ENCODE measurements at regions not wholly inside any gene's neighbourhood (a gene's known extent, or its start where the extent isn't known, plus 50 kb on each side); places are given as distances from the start of the nearest gene placed in this dataset.
A peak's percentile ranks its signal among the peaks of the same experiment; 100 is the strongest.

DNA sequence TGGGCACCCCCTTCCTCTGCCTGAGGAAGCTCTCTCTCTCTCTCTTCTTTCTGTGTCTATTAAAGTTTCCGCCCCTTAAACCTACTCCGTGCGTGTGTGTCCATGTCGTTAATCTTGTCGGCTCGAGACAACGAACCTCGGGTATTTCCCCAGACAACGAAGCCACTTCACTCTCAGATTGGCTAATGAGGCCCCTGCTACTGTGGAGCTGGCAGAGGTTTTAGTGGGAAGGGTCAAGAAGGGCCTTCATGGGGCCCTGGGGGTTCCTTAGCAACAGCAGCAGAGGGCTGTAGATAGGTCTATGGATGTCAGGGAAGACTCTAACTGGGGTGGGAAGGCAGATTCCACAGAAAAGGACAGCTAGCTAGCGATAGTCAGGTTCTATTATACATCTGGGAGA, 239.8 kb upstream of the RAB4A start:
- DNase-seq (ENCODE audit: low read depth in 2 of 2) = no peak

DNA sequence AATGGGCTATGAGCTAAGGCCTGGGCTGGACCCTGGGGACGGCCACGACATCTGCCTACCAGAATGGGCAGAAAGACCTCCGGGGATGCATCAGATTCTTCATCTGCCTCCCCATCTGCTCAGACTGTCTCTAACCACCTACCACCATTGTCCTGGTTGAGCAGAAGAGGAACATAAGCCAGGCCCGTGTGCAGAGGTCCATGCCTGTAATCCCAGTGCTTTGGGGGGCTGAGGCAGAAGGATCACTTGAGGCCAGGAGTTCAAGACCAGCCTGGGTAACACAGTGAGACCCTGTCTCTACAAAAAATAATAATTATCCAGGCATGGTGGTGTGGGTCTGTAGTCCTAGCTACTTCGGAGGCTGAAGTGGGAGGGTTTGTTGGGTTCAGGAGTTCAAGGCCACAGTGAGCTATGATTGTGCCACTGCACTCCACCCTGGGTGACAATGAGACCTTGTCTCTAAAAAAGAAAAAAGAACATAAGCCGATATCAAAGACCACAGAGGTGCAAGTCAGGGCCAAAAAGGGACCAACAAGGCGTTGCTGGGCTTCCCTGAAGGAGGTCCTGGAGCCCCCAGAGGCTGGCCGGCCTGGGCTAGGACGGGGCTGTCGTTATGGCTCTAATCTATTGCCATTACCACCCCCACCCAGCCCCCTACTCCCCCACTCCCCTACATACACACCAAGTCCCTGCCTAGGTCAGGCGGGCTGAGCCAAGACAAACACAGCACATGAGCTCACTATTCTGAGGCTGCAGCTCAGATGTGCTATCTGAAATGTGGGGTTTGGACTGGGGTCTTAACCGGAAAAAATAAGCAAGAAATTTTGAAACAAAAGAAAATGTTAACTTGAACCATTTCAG, 239.2 kb upstream of the RAB4A start:
- no peak for DNase-seq (ENCODE audit: low read depth in 2 of 2)

DNA sequence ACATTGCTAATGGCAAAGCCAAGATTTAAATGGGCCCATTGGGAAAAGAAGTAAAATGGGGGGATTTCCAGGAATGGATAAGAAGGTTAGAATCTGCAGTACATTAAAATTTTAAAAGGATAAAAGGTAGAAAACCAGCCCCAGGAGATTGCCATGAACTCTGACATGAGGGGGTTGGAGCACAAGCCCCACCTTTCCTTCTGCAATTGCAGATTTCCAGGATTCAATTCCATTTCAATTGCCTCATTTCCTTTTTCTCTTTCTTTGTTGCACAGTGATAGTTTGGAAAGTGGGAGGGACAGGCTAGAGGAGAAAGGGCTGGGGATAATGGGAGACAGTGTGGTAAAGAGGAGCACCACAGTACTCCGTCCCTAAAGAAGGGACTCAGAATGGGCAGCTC, 238.5 kb upstream of the RAB4A start:
- DNase-seq (ENCODE audit: low read depth in 2 of 2) = no peak

DNA sequence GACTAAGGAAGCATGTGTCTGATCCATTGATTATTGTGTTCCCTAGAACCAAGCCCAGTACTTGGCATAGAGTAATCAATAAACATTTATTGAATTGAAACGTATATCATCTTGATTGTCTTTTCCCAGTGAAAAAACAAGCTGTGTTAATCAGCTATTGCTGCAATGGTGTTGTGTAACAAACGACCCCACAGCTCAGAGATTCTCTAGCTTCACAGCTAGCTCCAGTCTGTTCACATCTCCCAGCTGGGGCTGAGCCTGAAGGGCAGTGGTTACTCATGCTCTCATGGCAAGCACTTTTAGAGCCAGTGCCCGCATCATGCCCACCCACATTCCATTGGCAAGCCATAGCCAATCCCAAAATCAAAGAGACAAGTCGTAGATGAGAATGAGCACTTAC, 237.4 kb upstream of the RAB4A start:
- DNase-seq (ENCODE audit: low read depth in 2 of 2) = no peak

DNA sequence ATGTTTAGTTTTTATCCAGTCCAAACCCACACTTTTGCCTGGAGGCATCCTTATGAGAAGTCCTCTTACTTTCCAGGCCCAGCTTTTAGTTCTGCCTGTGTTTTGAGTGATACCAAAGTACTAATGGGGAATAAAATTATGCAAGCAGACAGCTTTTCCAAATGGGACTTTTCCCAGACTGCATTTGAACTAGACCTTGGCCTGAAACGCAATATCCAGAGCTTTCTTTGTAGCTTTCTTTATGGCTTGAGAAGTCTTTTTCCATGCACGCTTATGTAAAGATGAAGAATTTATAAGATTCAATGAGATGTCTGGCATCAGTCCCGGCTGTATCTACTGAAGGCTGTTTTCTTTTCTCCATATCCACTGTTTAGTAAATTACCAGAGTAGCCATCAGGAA, 236.6 kb upstream of the RAB4A start:
- DNase-seq (ENCODE audit: low read depth in 2 of 2) = no peak

DNA sequence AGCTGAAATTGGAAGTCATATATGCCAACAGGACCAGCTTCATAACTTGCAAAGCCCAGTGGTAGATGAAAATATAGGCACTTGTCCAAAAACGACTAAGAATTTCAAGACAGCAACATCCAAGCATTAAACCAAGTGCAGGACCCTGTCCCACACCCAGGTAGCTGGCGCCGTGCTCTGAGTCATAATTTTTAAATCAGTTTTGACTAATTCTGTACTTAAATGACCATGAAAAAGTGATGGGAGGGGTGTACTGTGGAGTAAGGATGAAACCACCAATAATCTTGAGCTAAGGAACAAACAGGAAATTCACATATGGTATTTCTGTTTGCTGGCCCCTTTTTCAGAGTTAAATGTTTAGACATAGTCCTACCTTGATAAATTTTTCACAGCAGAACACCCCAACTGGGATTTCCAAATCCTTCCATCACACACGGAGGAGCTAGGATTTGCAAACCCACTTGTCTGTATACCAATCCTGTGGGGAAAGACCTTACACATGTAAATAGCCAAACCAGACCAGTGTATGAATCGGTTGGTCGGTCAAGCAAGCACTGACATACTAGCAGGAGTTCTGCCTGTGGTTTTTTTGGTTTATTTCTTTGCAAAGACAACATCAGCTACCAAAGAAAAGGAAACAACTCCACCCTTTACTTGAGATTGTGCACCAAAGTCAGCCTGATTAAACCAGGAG, 235.7 kb upstream of the RAB4A start:
- DNase-seq (ENCODE audit: low read depth in 2 of 2) = no peak

DNA sequence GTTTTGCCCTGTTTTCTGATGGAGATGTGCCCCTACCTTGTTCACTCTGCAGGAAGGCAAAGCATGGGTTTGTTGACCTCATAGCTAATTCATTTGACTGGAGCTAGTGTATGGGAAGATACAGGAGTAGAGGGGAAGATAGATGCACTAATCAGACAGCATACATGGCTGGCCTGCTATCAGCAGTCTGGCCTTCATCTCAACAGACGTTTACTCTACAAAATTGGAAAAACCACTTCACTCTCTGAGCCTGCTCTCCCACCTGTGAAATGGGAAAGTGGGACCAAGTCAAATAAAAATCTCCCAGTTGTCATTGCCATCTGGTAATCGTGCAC, 235.2 kb upstream of the RAB4A start:
- DNase-seq (ENCODE audit: low read depth in 2 of 2) = no peak

DNA sequence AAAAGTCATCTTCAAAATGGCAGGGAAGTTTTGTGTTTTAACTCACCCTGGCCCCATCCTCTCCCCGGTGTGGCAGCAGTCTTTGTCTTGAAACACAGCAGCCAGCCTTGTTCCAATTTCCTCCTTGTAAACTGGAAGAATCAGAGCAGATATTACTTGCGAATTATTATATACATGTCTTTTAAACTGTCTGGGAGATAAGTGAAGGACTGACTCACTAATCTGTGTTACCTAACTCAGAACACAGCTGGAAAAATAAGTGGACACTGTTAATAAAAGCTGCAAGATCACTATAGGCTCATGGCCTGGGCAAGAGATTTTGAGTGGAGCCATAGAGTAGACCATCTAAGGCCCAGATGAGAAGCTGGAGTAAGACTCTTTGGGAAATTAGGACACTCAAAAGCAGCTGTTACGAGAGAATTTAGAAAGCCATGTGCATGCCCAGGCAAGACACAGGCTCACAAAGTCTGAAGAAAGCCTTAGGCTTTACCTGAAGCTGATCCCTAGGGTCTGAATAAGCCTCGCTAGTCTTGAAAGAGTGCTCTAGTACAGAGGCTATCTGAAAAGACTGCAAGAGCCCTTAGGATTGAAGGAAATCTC, 233.0 kb upstream of the RAB4A start:
- no peak for DNase-seq (ENCODE audit: low read depth in 2 of 2)

DNA sequence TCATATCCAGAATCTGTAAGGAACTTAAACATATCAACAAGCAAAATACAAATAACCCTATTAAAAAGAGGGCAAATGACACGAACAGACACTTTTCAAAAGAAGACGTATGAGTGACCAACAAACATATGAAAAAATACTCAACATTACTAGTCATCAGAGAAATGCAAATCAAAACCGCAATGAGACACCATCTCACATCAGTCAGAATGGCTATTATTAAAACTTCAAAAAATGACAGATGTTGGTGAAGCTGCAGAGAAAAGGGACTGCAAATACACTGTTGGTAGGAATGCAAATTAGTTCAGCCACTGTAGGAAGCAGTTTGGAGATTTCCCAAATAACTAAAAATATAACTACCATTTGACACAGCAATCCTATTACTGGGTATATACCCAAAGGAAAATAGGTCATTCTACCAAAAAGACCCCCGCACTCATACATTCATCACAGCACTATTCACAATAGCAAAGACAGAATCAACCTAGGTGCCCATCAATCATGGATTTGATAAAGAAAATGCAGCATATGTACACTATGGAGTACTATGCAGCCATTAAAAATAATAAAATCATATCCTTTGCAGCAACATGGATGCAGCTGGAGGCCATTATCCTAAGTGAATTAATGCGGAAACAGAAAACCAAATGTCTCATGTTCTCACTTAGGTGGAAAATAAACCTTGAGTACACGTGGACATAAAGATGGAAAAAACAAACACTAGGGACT, 230.1 kb upstream of the RAB4A start:
- DNase-seq (ENCODE audit: low read depth in 2 of 2) = no peak

DNA sequence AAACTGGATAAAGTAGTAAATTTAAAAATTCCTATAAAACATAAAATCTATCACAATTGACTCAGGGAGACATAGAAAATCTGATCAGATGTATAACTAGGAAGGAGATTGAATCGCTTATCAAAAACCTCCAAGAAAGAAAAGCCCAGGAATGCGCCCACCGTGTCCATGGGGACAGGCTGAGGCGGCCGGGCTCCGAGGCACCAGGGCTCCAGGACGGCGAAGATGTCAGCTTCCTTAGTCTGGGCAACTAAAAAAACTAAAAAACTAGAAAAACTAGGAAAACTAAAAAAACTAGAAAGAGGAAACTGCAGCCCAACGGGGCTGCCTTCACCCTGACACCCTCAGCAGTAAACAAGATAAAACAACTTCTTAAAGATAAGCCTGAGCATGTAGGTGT, 229.0 kb upstream of the RAB4A start:
- no peak for DNase-seq (ENCODE audit: low read depth in 2 of 2)

DNA sequence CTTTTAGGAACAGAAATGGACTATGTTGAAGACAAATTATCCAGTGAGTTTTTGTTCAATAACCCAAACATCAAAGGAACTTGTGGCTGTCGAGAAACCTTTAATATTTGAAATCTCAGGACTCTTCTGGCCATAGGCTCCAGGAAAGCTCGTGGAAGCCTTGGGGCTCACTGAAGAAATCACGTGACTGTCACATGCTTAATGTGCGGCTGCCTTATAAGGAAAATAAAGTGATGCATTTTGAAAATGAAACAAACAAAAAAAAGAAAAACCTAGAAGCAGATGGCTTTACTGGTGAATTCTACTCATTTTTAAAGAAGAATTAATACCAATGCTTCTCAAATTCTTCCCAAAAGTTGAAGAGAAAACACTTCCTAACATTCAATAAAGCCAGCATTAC, 228.4 kb upstream of the RAB4A start:
- no peak for DNase-seq (ENCODE audit: low read depth in 2 of 2)

DNA sequence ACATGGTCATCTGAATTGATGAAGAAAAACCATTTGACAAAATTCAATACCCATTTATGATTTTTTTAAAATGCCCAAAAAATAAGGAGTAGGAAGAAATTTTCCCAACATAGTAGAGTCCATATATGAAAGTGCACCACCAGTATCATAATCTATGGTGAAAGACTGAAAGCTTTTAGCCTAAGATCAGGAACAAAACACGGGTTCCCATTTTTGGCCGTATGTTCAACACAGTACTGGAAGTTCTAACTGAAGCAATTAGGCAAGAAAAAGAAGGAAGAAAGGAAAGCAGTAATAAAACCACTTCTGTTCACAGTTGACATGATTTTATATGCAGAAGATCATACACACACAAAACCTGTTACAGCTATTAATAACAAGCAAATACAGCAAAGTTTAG, 227.8 kb upstream of the RAB4A start:
- DNase-seq (ENCODE audit: low read depth in 2 of 2) = no peak

DNA sequence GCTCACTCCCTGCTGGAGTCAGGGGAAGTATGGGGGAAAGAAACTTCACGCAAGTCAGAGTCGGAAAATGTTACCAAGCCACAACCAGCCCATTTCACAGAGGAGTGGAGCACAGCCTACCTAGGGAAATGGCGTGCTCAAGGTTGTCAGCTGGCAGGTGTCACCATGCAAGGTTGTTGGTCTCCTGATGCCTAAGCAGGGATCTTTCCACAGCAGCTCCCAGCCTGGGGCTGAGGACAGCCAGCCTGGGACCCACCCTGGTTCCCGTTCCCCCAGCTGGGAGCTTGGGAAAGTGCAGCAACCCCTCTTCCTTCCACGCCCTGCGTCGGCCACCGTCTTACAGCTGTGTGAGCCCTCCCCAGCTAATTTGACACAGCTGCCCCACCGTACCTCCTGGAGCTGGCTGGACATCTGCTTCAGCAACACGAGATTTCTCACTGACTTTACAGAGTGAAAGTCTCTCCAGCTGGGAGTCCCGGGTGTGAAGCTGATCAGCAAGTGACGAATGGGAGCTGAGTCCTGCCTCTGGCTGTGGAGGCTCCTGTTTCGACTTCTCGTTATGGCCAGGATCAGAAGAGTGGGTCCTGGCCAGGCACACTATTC, 224.6 kb upstream of the RAB4A start:
- DNase-seq (ENCODE audit: low read depth in 2 of 2) = no peak

DNA sequence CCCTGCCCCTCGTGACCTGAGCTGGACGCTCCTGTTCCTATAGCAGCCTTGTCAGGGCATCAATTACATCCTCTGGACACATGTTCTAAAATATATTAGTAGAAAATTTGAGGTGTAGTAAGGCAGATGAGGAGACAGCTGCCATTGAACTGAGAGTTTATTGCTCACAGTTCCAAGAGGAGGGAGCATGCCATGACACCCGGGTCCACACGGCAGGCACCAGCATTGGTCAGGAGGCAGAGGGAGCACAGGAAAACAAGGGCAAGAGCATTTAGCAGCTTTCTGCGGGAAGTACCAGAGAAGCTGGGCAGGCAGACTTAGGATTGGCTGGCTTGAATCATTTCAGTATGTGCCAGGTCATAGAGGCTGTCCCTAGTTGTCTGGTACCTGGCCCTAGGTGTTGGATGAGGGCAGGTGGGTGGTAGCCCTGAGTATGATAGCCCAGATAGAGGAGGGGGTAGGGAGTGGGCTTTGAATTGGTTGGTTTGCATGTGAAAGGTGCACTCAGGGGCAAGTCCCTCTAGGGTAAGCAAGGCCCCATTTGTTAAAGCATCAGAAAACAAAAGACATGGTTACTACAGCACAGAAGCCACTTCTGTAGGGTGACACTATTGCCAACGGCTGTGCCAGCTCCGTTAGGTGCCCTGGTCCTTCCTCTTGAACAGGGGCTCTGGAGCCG, 223.6 kb upstream of the RAB4A start:
- DNase-seq (ENCODE audit: low read depth in 2 of 2) = no peak

DNA sequence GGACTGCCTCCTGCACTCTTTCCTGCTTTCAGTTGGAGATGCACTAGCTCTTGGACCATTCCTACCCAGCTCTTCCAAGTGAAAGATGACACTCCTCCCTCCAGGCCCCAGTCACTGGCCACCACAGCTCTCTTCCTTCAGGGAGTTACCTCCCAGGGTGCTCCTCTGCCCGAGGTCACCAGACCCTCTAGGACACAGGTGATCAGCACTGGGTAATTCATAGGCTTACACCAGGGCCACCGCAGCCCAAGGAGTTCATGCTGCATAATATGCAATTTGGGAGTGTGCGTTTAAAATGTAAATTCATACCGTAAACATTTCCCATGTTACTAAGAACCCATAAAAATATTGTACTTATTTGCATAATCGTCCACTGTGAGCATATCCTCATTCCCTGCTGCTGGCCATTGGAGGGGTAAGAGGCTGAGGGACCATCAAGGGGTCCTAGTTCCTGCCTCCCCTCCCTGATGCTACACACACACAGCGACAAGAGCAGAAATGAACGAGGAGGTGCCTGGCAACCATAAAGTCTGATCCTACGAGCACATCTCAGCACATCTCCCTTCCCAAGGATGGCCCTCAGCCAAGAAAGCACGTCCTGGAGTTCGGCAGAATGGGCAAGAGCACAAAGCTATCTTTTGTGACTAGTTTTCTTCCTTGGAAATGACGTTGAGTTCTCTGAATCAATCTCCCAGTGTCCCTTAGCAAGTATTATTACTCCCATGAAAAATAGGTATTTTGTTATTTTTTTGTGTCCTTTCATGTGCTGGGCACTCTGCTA, 222.9 kb upstream of the RAB4A start:
- no peak for DNase-seq (ENCODE audit: low read depth in 2 of 2)

DNA sequence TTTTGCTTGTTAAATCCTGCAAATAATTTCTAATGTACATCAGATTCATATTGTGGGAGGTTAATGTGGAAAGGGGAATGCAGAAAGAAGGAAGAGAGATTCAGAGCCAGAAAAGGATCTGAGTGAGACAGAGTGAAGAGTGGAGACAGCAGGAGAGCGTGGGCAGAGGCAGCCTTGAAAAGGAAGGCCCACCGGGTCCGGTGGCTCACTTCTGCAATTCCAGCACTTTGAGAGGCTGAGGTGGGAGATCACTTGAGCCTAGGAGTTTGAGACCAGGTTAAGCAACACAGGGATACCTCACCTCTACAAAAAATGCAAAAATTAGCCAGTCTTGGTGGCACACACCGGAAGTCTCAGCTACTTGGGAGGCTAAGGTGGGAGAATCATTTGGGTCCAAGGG, 222.0 kb upstream of the RAB4A start:
- no peak for DNase-seq (ENCODE audit: low read depth in 2 of 2)

DNA sequence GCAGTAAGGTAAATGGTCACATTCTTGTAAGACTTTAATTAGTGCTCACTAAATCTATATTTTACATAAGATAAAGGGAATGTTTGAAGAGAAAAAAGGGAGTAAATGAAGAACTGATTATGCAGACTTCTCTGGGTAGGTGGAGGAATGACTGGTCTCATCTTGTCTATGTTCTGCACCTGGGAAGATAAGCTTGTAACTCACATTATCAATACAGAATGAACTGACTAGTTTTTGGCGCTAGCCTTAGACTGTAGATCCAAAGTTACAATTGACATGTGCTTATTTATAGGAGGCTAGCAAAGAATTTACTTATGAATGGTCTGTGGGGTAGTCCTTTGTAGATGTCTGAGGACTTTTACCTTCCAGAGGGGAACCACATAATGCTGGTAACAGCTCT, 214.9 kb upstream of the RAB4A start:
- no peak for DNase-seq (ENCODE audit: low read depth in 2 of 2)

DNA sequence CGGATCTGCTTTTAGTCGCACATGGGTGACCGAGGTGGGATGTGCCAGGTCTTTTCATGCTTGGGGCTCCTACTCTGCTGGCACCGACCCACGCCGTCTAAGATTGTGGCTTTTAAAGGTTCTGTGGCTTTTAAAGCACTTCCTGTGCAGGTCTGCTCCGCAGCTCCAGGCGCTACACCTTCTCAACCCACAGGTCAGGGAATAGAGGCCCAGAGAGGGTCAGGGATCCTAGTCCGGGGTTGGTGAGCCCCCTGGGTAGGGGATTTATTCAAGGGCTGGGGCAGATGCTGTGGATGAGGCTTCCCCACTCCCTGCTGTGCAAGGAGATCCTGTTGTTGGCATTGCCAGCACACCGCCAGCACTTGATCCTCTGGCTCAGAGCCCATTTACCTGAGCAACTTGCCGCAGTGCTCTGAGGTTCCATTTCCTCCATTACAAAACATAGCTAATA, 212.8 kb upstream of the RAB4A start:
- DNase-seq (ENCODE audit: low read depth in 2 of 2) = peak in 1 of 2 experiments; percentile 4

DNA sequence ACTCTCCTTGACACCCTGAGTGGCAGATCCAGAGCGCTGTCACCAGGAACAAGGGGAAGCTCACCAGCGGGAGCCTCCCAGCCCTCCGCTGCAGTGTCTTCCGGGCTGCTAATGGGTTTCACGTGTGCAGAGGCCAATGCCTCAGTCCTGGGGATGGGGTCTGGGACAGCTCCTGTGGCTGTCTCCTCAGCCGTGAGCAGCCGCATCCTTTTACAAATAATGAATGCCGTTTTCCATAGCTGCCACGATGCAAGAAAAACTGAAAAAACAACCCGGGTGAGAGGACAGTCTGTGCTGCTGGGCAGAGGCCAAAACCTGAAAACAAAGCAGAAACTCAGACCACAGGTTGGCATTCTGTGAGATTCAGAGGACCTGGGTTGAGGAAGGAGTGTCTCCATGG, 212.2 kb upstream of the RAB4A start:
- DNase-seq (ENCODE audit: low read depth in 2 of 2) = no peak

DNA sequence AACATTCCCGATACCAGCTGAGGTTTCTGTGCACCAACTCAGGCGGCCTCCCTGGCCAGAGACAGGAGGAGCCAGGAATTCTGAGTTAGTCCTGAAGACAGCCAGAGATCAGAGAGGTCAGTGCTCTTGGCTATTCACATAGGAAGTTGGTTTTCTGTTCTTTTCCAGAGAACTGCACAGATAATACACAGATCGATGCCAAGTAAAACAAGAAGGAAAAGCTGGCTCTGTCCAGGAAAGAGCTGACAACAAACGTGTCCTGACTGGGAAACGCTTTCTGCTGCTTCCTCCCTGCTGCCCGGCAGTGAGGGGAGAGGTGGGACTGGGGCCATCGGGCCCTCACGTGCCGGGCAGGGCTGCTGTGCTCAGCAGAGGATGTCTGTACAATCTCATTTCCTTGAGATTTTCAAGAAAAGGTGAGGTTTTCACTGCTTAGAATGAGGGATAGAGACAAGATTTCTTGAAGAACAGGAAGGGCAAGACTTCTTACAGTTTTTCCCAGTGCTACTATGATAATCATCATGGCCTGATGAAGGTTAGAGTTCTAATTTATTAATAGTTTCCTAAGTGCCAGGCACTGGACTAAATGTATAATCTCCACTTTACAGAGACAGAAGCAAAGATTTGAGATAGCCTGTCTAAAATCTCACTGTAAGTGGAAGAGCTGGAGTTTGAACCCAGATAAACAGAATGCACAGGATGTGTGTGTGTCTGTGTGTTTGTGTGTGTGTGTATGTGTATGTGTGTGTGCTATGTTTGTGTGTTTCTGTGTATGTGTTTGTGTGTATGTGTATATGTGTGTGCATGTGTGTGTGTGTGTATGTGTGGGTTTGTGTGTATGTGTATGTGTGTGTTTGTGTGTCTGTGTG, 211.0 kb upstream of the RAB4A start:
- no peak for DNase-seq (ENCODE audit: low read depth in 2 of 2)
